WTC11 (cell line): ENCODE measurements at regions not wholly inside any gene's neighbourhood (a gene's known extent, or its start where the extent isn't known, plus 50 kb on each side); places are given as distances from the start of the nearest gene placed in this dataset.

Experiments
- ATAC-seq: fragments of 200-7000 bp; cut with Tn5 transposase; 2 replicates; pipeline ENCODE4 v1.10.0; 2021; ENCODE audit warnings: mild to moderate bottlenecking, moderate library complexity
- CTCF ChIA-PET: fragments of 300-600 bp; sonication (Branson Sonifier 250); formaldehyde crosslinking; loops from one replicate; lab custom pipeline; 2021; ENCODE audit warnings: antibody characterized with exemption; lab: Charles Lee
- POLR2A ChIA-PET: fragments of 350-600 bp; sonication (Branson Sonifier 250); formaldehyde crosslinking; loops from one replicate; lab custom pipeline; 2021; ENCODE audit warnings: antibody characterized with exemption; lab: Charles Lee
- DNase-seq: peaks from one replicate; pipeline ENCODE4 v3.0.0; 2021; ENCODE audit warnings: low spot score
- H3K27ac Mint-ChIP-seq: 2 replicates; pipeline ENCODE4 v1.8.0; 2021; ENCODE audit warnings: mixed read lengths
- H3K27me3 Mint-ChIP-seq: 2 replicates; pipeline ENCODE4 v1.8.0; 2021; ENCODE audit warnings: low read depth, mild to moderate bottlenecking, moderate library complexity, mixed read lengths
- H3K36me3 Mint-ChIP-seq: 2 replicates; pipeline ENCODE4 v1.8.0; 2021; ENCODE audit warnings: mixed read lengths
- H3K4me1 Mint-ChIP-seq: 2 replicates; pipeline ENCODE4 v1.8.0; 2022; ENCODE audit warnings: mixed read lengths
- H3K4me3 Mint-ChIP-seq: 2 replicates; pipeline ENCODE4 v1.8.0; 2021; ENCODE audit warnings: mild to moderate bottlenecking, moderate library complexity, mixed read lengths
- H3K9me3 Mint-ChIP-seq: 2 replicates; pipeline ENCODE4 v1.8.0; 2021; ENCODE audit warnings: mixed read lengths
- CBFB ChIP-seq: sonication (generic); formaldehyde crosslinking; IDR thresholded peaks from 2 replicates; pipeline ENCODE4 v1.8.1; 2022; ENCODE audit warnings: mild to moderate bottlenecking, low read depth, missing genetic modification reagents
- CREB1 ChIP-seq: sonication (generic); formaldehyde crosslinking; IDR thresholded peaks from 2 replicates; pipeline ENCODE4 v1.8.0; 2023; ENCODE audit warnings: mild to moderate bottlenecking, missing genetic modification reagents
- FOXP1 ChIP-seq: sonication (generic); formaldehyde crosslinking; IDR thresholded peaks from 2 replicates; pipeline ENCODE4 v1.8.0; 2022; ENCODE audit warnings: missing genetic modification reagents, mild to moderate bottlenecking, moderate library complexity, borderline replicate concordance
- GTF2I ChIP-seq: fragments of 250-450 bp; sonication (Bioruptor Pico); conservative IDR thresholded peaks from 2 replicates; pipeline ENCODE4 v1.4.0; 2021; ENCODE audit warnings: mild to moderate bottlenecking
- JAZF1 ChIP-seq: fragments of 250-450 bp; sonication (Bioruptor Pico); IDR thresholded peaks from 2 replicates; pipeline ENCODE4 v1.9.0; 2021; ENCODE audit warnings: moderate library complexity, mild to moderate bottlenecking, inconsistent platforms
- NFE2L1 ChIP-seq: sonication (generic); formaldehyde crosslinking; IDR thresholded peaks from 2 replicates; pipeline ENCODE4 v1.8.1; 2023; ENCODE audit warnings: missing genetic modification reagents
- NFYB ChIP-seq: sonication (generic); formaldehyde crosslinking; conservative IDR thresholded peaks from 2 replicates; pipeline ENCODE4 v1.8.0; 2022; ENCODE audit warnings: low read depth, missing genetic modification reagents
- NR1H2 ChIP-seq: sonication (generic); formaldehyde crosslinking; IDR thresholded peaks from 2 replicates; pipeline ENCODE4 v1.9.0; 2021; ENCODE audit warnings: mild to moderate bottlenecking, moderate library complexity, missing genetic modification reagents
- OVOL2 ChIP-seq: fragments of 250-450 bp; sonication (Bioruptor Pico); IDR thresholded peaks from 2 replicates; pipeline ENCODE4 v1.9.0; 2021; ENCODE audit warnings: mild to moderate bottlenecking, borderline replicate concordance
- RELA ChIP-seq: sonication (generic); formaldehyde crosslinking; IDR thresholded peaks from 2 replicates; pipeline ENCODE4 v1.8.1; 2022; ENCODE audit warnings: missing genetic modification reagents, mild to moderate bottlenecking, borderline replicate concordance
- SMAD3 ChIP-seq: sonication (generic); formaldehyde crosslinking; IDR thresholded peaks from 2 replicates; pipeline ENCODE4 v1.8.0; 2022; ENCODE audit warnings: missing genetic modification reagents, mild to moderate bottlenecking, borderline replicate concordance
- SMAD4 ChIP-seq: sonication (generic); formaldehyde crosslinking; IDR thresholded peaks from 2 replicates; pipeline ENCODE4 v1.8.0; 2022; ENCODE audit warnings: mild to moderate bottlenecking, missing genetic modification reagents
- SP1 ChIP-seq: sonication (generic); formaldehyde crosslinking; conservative IDR thresholded peaks from 2 replicates; pipeline ENCODE4 v1.8.1; 2022; ENCODE audit warnings: missing genetic modification reagents
- ZNF121 ChIP-seq: sonication (generic); formaldehyde crosslinking; IDR thresholded peaks from 2 replicates; pipeline ENCODE4 v1.8.0; 2023; ENCODE audit warnings: missing genetic modification reagents
- ZNF219 ChIP-seq: sonication (generic); formaldehyde crosslinking; IDR thresholded peaks from 2 replicates; pipeline ENCODE4 v1.8.0; 2023; ENCODE audit warnings: missing genetic modification reagents, mild to moderate bottlenecking, borderline replicate concordance
- ZNF263 ChIP-seq: sonication (generic); formaldehyde crosslinking; IDR thresholded peaks from 2 replicates; pipeline ENCODE4 v1.8.1; 2022; ENCODE audit warnings: low read depth, mild to moderate bottlenecking, moderate library complexity, missing genetic modification reagents
- ZNF671 ChIP-seq: fragments of 250-450 bp; sonication (Bioruptor Pico); IDR thresholded peaks from 2 replicates; pipeline ENCODE4 v1.8.0; 2021; ENCODE audit warnings: mild to moderate bottlenecking
- TF ChIP-seq, protein P1 (sequence below): sonication (generic); formaldehyde crosslinking; IDR thresholded peaks from 2 replicates; pipeline ENCODE4 v1.8.0; 2022; ENCODE audit warnings: mild to moderate bottlenecking, missing genetic modification reagents
- TF ChIP-seq, protein P2 (sequence below): sonication (generic); formaldehyde crosslinking; IDR thresholded peaks from 2 replicates; pipeline ENCODE4 v1.8.1; 2022; ENCODE audit warnings: missing genetic modification reagents, borderline replicate concordance
- TF ChIP-seq, protein P3 (sequence below): fragments of 250-450 bp; sonication (Bioruptor Pico); IDR thresholded peaks from 2 replicates; pipeline ENCODE4 v1.9.0; 2021; ENCODE audit warnings: moderate library complexity, mild to moderate bottlenecking, inconsistent platforms, borderline replicate concordance
- TF ChIP-seq, protein P4 (sequence below): fragments of 250-450 bp; sonication (Bioruptor Pico); IDR thresholded peaks from 2 replicates; pipeline ENCODE4 v1.9.0; 2021; ENCODE audit warnings: mild to moderate bottlenecking, borderline replicate concordance
- TF ChIP-seq, protein P5 (sequence below): sonication (generic); formaldehyde crosslinking; IDR thresholded peaks from 2 replicates; pipeline ENCODE4 v1.8.0; 2023; ENCODE audit warnings: missing genetic modification reagents
- TF ChIP-seq, protein P6 (sequence below): sonication (generic); formaldehyde crosslinking; IDR thresholded peaks from 2 replicates; pipeline ENCODE4 v1.8.0; 2022; ENCODE audit warnings: mild to moderate bottlenecking, missing genetic modification reagents
- TF ChIP-seq, protein P7 (sequence below): sonication (generic); formaldehyde crosslinking; IDR thresholded peaks from 2 replicates; pipeline ENCODE4 v1.8.1; 2022; ENCODE audit warnings: low read depth, missing genetic modification reagents, borderline replicate concordance
- TF ChIP-seq, protein P8 (sequence below): fragments of 200-600 bp; IDR thresholded peaks from 2 replicates; pipeline ENCODE4 v1.8.0; 2022; ENCODE audit warnings: antibody characterized with exemption

DNA sequence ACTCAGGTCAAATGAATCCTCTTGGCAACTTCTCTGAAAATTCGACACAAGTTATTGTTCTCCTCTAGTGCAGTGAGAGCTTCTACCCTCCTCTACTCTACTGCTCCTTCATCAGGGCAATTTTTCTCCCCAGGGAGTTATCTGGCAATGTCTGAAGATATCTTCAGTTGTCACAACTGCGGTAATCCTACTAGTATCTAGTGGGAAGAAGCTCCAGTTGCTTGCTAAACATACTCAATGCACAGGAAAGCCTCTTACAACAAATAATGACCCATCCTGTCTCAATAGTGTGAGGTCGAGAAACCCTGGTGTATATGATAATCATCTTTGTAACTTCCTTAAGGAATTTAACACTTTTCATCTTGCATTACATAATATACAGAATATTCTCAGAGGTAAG is 1147.6 kb downstream of the IGSF11 start:
- H3K36me3 Mint-ChIP-seq, result no peaks in the 10 kb centered on the region
- no peak overlapping the region for H3K27ac Mint-ChIP-seq
- no peak overlapping the region for H3K4me3 Mint-ChIP-seq
- CTCF ChIA-PET, result no interaction called here
- DNase-seq, result no peak
- H3K27me3 Mint-ChIP-seq, result no peaks in the 10 kb centered on the region
- H3K9me3 Mint-ChIP-seq, result no peaks in the 10 kb centered on the region
- POLR2A ChIA-PET, result no interaction called here
- ATAC-seq, result no peak
- TF ChIP-seq, protein P1, sequence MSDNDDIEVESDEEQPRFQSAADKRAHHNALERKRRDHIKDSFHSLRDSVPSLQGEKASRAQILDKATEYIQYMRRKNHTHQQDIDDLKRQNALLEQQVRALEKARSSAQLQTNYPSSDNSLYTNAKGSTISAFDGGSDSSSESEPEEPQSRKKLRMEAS (CRISPR knock-in tag), result no peak
- TF ChIP-seq ZNF671 (CRISPR knock-in tag) (no peak), NFE2L1 (CRISPR knock-in tag) (no peak), CBFB (CRISPR knock-in tag) (no peak), GTF2I (no peak), ZNF263 (CRISPR knock-in tag) (no peak), FOXP1 (no peak), ZNF121 (CRISPR knock-in tag) (no peak), NR1H2 (CRISPR knock-in tag) (no peak), OVOL2 (CRISPR knock-in tag) (no peak), SMAD4 (CRISPR knock-in tag) (no peak), SP1 (no peak)
- TF ChIP-seq, protein P2, sequence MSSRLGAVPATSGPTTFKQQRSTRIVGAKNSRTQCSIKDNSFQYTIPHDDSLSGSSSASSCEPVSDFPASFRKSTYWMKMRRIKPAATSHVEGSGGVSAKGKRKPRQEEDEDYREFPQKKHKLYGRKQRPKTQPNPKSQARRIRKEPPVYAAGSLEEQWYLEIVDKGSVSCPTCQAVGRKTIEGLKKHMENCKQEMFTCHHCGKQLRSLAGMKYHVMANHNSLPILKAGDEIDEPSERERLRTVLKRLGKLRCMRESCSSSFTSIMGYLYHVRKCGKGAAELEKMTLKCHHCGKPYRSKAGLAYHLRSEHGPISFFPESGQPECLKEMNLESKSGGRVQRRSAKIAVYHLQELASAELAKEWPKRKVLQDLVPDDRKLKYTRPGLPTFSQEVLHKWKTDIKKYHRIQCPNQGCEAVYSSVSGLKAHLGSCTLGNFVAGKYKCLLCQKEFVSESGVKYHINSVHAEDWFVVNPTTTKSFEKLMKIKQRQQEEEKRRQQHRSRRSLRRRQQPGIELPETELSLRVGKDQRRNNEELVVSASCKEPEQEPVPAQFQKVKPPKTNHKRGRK (CRISPR knock-in tag), result no peak
- TF ChIP-seq, protein P3, sequence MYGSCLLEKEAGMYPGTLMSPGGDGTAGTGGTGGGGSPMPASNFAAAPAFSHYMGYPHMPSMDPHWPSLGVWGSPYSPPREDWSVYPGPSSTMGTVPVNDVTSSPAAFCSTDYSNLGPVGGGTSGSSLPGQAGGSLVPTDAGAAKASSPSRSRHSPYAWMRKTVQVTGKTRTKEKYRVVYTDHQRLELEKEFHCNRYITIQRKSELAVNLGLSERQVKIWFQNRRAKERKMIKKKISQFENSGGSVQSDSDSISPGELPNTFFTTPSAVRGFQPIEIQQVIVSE (CRISPR knock-in tag), result no peak
- TF ChIP-seq, protein P4, sequence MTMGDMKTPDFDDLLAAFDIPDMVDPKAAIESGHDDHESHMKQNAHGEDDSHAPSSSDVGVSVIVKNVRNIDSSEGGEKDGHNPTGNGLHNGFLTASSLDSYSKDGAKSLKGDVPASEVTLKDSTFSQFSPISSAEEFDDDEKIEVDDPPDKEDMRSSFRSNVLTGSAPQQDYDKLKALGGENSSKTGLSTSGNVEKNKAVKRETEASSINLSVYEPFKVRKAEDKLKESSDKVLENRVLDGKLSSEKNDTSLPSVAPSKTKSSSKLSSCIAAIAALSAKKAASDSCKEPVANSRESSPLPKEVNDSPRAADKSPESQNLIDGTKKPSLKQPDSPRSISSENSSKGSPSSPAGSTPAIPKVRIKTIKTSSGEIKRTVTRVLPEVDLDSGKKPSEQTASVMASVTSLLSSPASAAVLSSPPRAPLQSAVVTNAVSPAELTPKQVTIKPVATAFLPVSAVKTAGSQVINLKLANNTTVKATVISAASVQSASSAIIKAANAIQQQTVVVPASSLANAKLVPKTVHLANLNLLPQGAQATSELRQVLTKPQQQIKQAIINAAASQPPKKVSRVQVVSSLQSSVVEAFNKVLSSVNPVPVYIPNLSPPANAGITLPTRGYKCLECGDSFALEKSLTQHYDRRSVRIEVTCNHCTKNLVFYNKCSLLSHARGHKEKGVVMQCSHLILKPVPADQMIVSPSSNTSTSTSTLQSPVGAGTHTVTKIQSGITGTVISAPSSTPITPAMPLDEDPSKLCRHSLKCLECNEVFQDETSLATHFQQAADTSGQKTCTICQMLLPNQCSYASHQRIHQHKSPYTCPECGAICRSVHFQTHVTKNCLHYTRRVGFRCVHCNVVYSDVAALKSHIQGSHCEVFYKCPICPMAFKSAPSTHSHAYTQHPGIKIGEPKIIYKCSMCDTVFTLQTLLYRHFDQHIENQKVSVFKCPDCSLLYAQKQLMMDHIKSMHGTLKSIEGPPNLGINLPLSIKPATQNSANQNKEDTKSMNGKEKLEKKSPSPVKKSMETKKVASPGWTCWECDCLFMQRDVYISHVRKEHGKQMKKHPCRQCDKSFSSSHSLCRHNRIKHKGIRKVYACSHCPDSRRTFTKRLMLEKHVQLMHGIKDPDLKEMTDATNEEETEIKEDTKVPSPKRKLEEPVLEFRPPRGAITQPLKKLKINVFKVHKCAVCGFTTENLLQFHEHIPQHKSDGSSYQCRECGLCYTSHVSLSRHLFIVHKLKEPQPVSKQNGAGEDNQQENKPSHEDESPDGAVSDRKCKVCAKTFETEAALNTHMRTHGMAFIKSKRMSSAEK, result no peak
- TF ChIP-seq, protein P5, sequence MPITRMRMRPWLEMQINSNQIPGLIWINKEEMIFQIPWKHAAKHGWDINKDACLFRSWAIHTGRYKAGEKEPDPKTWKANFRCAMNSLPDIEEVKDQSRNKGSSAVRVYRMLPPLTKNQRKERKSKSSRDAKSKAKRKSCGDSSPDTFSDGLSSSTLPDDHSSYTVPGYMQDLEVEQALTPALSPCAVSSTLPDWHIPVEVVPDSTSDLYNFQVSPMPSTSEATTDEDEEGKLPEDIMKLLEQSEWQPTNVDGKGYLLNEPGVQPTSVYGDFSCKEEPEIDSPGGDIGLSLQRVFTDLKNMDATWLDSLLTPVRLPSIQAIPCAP (CRISPR knock-in tag), result no peak
- H3K4me1 Mint-ChIP-seq, result peaks cover 13% of the 10 kb centered on the region

DNA sequence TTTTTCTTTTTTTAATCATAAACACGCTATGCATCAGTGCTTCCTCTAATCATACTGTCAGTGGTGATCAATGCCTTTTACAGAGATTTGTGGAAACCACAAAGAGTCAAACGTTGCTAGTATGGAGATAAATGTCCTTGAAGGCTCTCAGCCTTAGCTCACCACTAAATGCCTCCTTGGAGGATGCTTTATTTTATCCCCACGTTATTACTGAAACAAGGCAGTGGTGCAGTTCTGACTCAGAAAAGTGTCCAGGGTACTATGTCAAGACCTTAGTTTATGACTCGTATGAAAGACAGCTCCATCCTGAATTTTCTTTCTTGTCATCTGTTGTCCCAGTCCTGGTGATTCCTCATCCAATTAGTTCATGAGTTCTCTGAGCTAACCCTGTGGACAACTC is 1146.7 kb downstream of the IGSF11 start:
- Mint-ChIP-seq H3K27me3 (no peaks in the 10 kb centered on the region), H3K9me3 (no peaks in the 10 kb centered on the region), H3K36me3 (no peaks in the 10 kb centered on the region), H3K4me1 (peaks cover 13% of the 10 kb centered on the region), H3K4me3 (no peak overlapping the region), H3K27ac (no peak overlapping the region)
- DNase-seq (no peak), ATAC-seq (no peak)
- ChIA-PET POLR2A (no interaction called here), CTCF (interaction anchor here (2.8 kb wide), 1 partner anchor 11 kb away, joined by 11 read pairs; no protein-coding TSS in a partner anchor)
- TF ChIP-seq ZNF263 (CRISPR knock-in tag) (no peak), ZNF219 (CRISPR knock-in tag) (no peak), RELA (no peak), SMAD3 (no peak), SMAD4 (CRISPR knock-in tag) (no peak), NFYB (CRISPR knock-in tag) (no peak), JAZF1 (CRISPR knock-in tag) (no peak), CREB1 (CRISPR knock-in tag) (no peak)
- TF ChIP-seq, protein P6, sequence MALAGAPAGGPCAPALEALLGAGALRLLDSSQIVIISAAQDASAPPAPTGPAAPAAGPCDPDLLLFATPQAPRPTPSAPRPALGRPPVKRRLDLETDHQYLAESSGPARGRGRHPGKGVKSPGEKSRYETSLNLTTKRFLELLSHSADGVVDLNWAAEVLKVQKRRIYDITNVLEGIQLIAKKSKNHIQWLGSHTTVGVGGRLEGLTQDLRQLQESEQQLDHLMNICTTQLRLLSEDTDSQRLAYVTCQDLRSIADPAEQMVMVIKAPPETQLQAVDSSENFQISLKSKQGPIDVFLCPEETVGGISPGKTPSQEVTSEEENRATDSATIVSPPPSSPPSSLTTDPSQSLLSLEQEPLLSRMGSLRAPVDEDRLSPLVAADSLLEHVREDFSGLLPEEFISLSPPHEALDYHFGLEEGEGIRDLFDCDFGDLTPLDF, result no peak
- TF ChIP-seq, protein P7, sequence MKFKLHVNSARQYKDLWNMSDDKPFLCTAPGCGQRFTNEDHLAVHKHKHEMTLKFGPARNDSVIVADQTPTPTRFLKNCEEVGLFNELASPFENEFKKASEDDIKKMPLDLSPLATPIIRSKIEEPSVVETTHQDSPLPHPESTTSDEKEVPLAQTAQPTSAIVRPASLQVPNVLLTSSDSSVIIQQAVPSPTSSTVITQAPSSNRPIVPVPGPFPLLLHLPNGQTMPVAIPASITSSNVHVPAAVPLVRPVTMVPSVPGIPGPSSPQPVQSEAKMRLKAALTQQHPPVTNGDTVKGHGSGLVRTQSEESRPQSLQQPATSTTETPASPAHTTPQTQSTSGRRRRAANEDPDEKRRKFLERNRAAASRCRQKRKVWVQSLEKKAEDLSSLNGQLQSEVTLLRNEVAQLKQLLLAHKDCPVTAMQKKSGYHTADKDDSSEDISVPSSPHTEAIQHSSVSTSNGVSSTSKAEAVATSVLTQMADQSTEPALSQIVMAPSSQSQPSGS (CRISPR knock-in tag), result no peak
- TF ChIP-seq, protein P8, sequence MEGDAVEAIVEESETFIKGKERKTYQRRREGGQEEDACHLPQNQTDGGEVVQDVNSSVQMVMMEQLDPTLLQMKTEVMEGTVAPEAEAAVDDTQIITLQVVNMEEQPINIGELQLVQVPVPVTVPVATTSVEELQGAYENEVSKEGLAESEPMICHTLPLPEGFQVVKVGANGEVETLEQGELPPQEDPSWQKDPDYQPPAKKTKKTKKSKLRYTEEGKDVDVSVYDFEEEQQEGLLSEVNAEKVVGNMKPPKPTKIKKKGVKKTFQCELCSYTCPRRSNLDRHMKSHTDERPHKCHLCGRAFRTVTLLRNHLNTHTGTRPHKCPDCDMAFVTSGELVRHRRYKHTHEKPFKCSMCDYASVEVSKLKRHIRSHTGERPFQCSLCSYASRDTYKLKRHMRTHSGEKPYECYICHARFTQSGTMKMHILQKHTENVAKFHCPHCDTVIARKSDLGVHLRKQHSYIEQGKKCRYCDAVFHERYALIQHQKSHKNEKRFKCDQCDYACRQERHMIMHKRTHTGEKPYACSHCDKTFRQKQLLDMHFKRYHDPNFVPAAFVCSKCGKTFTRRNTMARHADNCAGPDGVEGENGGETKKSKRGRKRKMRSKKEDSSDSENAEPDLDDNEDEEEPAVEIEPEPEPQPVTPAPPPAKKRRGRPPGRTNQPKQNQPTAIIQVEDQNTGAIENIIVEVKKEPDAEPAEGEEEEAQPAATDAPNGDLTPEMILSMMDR, result no peak
